ENCODE measurements at regions not wholly inside any gene's neighbourhood (a gene's known extent, or its start where the extent isn't known, plus 50 kb on each side); places are given as distances from the start of the nearest gene placed in this dataset.

DNA sequence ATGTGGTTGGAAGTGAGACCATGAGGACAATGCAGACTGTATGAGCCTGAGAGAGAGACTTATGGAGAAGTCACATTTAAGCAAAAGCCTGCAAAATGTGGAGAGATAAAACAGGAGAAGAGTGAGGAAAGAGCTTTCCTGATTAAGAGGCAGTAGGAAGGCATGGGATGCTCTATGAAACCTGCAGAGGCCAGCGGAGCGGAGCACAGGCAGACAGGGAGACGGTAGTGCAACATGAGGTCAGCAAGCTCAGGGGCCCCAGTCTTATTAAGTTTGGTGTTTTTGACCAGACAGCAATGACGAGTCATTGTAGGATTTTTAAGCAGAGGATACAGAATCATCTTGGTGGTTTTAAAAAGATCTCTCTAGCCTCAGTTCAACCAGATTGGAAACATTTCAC is 721.5 kb upstream of the GOLIM4 start:
- TF ChIP-seq YY1 (IDR thresholded peaks at IDR 0.05; ENCODE audit: low read depth) (no peak), TAF1 (IDR thresholded peaks at IDR 0.05; ENCODE audit: low read depth) (no peak), FOXM1 (IDR thresholded peaks at IDR 0.05; ENCODE audit: borderline replicate concordance, low read depth) (no peak), CREB1 (IDR thresholded peaks at IDR 0.05; ENCODE audit: low read depth) (no peak), EGR1 (IDR thresholded peaks at IDR 0.05) (no peak), NFIC (IDR thresholded peaks at IDR 0.05) (no peak), EP300 (IDR thresholded peaks at IDR 0.05; ENCODE audit: borderline replicate concordance) (no peak), TCF12 (IDR thresholded peaks at IDR 0.05; ENCODE audit: low read depth) (no peak), CEBPB (IDR thresholded peaks at IDR 0.05) (no peak), ZBTB7A (IDR thresholded peaks at IDR 0.05; ENCODE audit: low read depth) (no peak), RAD21 (IDR thresholded peaks at IDR 0.05; ENCODE audit: low read depth) (no peak), TEAD4 (IDR thresholded peaks at IDR 0.05) (no peak)
- TF ChIP-seq, protein P1, sequence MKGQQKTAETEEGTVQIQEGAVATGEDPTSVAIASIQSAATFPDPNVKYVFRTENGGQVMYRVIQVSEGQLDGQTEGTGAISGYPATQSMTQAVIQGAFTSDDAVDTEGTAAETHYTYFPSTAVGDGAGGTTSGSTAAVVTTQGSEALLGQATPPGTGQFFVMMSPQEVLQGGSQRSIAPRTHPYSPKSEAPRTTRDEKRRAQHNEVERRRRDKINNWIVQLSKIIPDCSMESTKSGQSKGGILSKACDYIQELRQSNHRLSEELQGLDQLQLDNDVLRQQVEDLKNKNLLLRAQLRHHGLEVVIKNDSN (IDR thresholded peaks at IDR 0.05): no peak
- TF ChIP-seq, protein P2, sequence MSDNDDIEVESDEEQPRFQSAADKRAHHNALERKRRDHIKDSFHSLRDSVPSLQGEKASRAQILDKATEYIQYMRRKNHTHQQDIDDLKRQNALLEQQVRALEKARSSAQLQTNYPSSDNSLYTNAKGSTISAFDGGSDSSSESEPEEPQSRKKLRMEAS (IDR thresholded peaks at IDR 0.05): no peak
- TF ChIP-seq, protein P3, sequence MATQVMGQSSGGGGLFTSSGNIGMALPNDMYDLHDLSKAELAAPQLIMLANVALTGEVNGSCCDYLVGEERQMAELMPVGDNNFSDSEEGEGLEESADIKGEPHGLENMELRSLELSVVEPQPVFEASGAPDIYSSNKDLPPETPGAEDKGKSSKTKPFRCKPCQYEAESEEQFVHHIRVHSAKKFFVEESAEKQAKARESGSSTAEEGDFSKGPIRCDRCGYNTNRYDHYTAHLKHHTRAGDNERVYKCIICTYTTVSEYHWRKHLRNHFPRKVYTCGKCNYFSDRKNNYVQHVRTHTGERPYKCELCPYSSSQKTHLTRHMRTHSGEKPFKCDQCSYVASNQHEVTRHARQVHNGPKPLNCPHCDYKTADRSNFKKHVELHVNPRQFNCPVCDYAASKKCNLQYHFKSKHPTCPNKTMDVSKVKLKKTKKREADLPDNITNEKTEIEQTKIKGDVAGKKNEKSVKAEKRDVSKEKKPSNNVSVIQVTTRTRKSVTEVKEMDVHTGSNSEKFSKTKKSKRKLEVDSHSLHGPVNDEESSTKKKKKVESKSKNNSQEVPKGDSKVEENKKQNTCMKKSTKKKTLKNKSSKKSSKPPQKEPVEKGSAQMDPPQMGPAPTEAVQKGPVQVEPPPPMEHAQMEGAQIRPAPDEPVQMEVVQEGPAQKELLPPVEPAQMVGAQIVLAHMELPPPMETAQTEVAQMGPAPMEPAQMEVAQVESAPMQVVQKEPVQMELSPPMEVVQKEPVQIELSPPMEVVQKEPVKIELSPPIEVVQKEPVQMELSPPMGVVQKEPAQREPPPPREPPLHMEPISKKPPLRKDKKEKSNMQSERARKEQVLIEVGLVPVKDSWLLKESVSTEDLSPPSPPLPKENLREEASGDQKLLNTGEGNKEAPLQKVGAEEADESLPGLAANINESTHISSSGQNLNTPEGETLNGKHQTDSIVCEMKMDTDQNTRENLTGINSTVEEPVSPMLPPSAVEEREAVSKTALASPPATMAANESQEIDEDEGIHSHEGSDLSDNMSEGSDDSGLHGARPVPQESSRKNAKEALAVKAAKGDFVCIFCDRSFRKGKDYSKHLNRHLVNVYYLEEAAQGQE (IDR thresholded peaks at IDR 0.05; ENCODE audit: low read depth): no peak

DNA sequence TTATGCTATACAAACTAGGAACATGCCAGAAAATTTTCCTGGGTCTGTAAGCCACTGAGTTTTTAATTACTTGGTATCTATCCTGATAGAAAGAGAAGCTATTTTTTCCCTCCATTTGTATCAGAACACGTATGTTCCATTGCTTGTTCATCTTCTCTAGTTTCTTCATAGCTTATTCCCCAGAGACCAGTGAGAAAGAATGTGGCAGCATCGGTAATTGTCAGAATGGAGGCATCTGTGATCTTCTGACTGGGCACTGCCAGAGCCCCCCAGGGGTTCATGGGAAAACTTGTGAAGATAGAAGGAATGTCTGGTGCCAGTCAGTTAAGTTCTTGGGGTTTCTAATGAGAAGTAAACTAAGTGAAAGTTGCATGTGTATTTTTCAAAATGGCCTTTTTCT is 720.2 kb upstream of the GOLIM4 start:
- no peak for TF ChIP-seq YY1 (IDR thresholded peaks at IDR 0.05; ENCODE audit: low read depth)
- no peak for TF ChIP-seq TEAD4 (IDR thresholded peaks at IDR 0.05)
- TF ChIP-seq EP300 (IDR thresholded peaks at IDR 0.05; ENCODE audit: borderline replicate concordance): no peak
- TF ChIP-seq NFIC (IDR thresholded peaks at IDR 0.05): no peak
- TF ChIP-seq ZBTB7A (IDR thresholded peaks at IDR 0.05; ENCODE audit: low read depth): no peak
- TF ChIP-seq EGR1 (IDR thresholded peaks at IDR 0.05): no peak
- TF ChIP-seq RAD21 (IDR thresholded peaks at IDR 0.05; ENCODE audit: low read depth): no peak
- TF ChIP-seq TAF1 (IDR thresholded peaks at IDR 0.05; ENCODE audit: low read depth): no peak
- no peak for TF ChIP-seq FOXM1 (IDR thresholded peaks at IDR 0.05; ENCODE audit: borderline replicate concordance, low read depth)
- TF ChIP-seq, protein P1 (IDR thresholded peaks at IDR 0.05): no peak
- TF ChIP-seq TCF12 (IDR thresholded peaks at IDR 0.05; ENCODE audit: low read depth): no peak

DNA sequence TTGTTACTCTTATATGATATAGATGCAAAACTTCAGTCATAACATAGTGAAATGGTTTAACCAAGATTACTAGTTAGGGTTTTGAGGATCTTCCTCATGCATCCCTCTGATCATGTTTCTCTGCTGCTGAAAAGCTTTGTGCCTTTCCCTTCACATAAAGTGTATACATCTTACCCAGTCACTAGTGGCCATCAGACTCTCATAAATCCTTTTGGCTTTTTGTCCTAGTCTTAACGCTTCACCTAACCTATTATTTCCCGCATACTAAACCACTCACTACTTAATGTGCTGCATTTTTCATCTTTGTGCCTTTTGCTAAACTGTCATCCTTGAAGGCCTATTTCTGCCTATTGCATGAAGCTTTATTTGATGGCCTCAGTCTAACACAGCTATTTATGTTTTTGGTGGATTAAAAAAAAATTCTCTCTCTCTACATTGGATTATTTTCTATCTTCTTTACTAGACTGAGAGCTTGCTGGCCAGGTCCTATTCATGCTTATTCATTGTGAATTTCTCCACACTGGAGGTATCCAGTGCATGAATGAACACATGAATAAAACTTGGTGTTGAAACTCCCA is 717.6 kb upstream of the GOLIM4 start:
- TF ChIP-seq NFIC (IDR thresholded peaks at IDR 0.05) (no peak), TCF12 (IDR thresholded peaks at IDR 0.05; ENCODE audit: low read depth) (no peak), CREB1 (IDR thresholded peaks at IDR 0.05; ENCODE audit: low read depth) (no peak), EP300 (IDR thresholded peaks at IDR 0.05; ENCODE audit: borderline replicate concordance) (no peak), YY1 (IDR thresholded peaks at IDR 0.05; ENCODE audit: low read depth) (no peak), ZBTB7A (IDR thresholded peaks at IDR 0.05; ENCODE audit: low read depth) (no peak), FOXM1 (IDR thresholded peaks at IDR 0.05; ENCODE audit: borderline replicate concordance, low read depth) (no peak), CEBPB (IDR thresholded peaks at IDR 0.05) (no peak)
- TF ChIP-seq, protein P3 (IDR thresholded peaks at IDR 0.05; ENCODE audit: low read depth): no peak
- TF ChIP-seq, protein P1 (IDR thresholded peaks at IDR 0.05): no peak
- TF ChIP-seq, protein P2 (IDR thresholded peaks at IDR 0.05): no peak

DNA sequence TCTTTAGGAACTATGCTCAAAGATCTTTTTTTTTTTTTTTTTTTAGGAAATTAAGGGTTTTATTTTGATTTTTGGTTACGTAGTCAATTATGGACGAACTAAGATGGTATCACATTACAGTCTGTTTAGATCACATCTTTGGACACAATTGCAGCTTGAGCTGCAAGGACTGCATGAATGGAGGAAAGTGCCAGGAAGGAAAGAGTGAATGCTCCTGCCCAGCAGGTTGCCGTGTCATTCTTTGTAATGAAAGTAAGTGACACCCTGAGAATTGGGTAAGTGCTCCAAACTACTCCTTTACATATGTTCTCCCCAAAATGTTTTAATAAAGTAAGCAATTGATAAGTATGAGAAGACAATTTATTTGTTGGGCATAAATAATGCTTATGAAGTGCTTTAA is 716.5 kb upstream of the GOLIM4 start:
- TF ChIP-seq CEBPB (IDR thresholded peaks at IDR 0.05) (no peak), EP300 (IDR thresholded peaks at IDR 0.05; ENCODE audit: borderline replicate concordance) (no peak), RAD21 (IDR thresholded peaks at IDR 0.05; ENCODE audit: low read depth) (no peak), EGR1 (IDR thresholded peaks at IDR 0.05) (no peak), TEAD4 (IDR thresholded peaks at IDR 0.05) (no peak)

DNA sequence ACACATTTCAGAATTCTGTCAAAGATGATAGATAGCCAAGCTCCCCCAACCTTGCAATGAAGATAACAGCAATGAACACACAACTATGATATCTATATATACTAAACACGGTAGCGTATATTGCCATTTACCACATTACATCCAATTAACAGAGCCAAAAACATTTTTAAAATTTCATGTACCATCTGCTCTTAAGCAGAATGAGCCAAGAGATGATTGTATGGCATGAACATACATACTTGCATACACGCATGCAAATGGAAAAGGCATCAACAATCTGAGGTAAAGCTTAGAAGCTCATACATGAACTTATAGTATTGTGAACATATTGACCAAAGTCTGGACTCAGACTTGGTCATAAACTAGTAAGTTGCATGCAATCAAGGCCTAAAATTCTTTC is 712.9 kb upstream of the GOLIM4 start:
- TF ChIP-seq, protein P2 (IDR thresholded peaks at IDR 0.05): no peak
- no peak for TF ChIP-seq NFIC (IDR thresholded peaks at IDR 0.05)
- no peak for TF ChIP-seq RAD21 (IDR thresholded peaks at IDR 0.05; ENCODE audit: low read depth)
- no peak for TF ChIP-seq YY1 (IDR thresholded peaks at IDR 0.05; ENCODE audit: low read depth)
- no peak for TF ChIP-seq TAF1 (IDR thresholded peaks at IDR 0.05; ENCODE audit: low read depth)
- TF ChIP-seq, protein P1 (IDR thresholded peaks at IDR 0.05): no peak
- no peak for TF ChIP-seq CREB1 (IDR thresholded peaks at IDR 0.05; ENCODE audit: low read depth)
